HCT116 (cell line): ENCODE measurements at regions not wholly inside any gene's neighbourhood (a gene's known extent, or its start where the extent isn't known, plus 50 kb on each side); places are given as distances from the start of the nearest gene placed in this dataset.

Experiments
- CTCF ChIP-seq, 3 experiments: fragments of 200-600 bp in 1 of 3; sonication (generic) in 1 of 3; IDR thresholded peaks in 2 of 3; conservative IDR thresholded peaks in 1 of 3; 2 replicates each; pipeline ENCODE4 v1.5.1; 2012 to 2017; ENCODE audit warnings: low read depth in 2 of 3, low read length in 2 of 3, antibody characterized with exemption in 1 of 3, borderline replicate concordance in 1 of 3, control low read depth in 1 of 3, mild to moderate bottlenecking in 1 of 3, mixed read lengths in 1 of 3, mixed run types in 1 of 3, moderate library complexity in 1 of 3; ENCODE audit not compliant: insufficient read depth in 1 of 3
- POLR2A ChIP-seq: IDR thresholded peaks from 2 replicates; pipeline ENCODE4 v1.7.0; 2011; ENCODE audit warnings: borderline replicate concordance; ENCODE audit not compliant: insufficient read depth, insufficient read length; ENCODE audit errors: extremely low read depth

- TF ChIP-seq POLR2A = no peak
- no peak for TF ChIP-seq CTCF (IDR thresholded peaks at IDR 0.05 in 2 of 3, conservative IDR thresholded peaks at IDR 0.05 in 1 of 3; ENCODE audit: borderline replicate concordance in 1 of 3, insufficient read depth in 1 of 3, low read depth in 2 of 3, low read length in 2 of 3)
Observed at GRCh38 chr5:91472631-91473030, 89.5 kb upstream of the ARRDC3 start.
